ENCODE measurements at regions not wholly inside any gene's neighbourhood (a gene's known extent, or its start where the extent isn't known, plus 50 kb on each side); places are given as distances from the start of the nearest gene placed in this dataset.
"Not testable (repeated sequence)": the region's sequence is repeated elsewhere in the genome, so short reads cannot be mapped to it uniquely, and the experiment has no call there.

DNA sequence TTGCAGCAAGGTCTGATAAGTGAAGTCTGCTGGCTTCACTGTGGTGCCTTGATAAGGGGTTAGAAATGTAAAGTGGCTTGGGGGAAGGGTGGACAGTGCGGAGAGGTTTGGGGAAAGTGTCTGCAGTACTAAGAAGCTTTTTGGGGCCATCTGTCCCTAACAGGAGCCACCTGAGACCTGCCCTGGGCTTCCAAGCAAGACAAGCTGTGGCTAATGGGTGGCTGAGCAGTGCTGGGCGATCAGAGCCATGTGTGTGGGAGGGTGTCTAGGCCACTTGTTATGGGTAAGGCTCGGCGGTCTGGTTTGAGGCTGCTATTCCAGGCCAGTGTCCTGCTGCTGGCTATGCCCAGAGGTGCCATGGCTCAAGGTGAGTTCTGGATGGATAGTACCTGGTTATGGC is 185.4 kb upstream of the MTMR8 start:
- DNase-seq, result no peak

DNA sequence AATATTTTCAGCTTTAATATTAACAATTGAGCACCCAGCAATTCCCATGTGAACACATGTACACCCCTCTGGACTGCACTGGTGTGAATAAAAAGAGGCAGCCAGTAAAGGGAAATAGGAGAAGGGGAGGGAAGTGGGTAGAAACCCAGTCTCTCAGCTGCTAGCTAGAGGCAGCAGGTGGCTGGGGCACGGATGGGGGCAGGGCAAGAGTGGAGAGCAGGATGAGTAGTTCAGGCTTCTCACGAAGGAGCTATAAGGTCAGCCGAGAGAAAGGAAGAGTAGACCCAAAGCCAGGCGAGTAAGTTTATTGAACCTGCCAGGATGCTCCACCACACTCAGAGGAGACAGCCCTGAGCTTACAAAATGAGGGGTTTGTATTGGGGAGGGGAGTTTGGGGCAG is 184.8 kb upstream of the MTMR8 start:
- peak; percentile 22 for DNase-seq

DNA sequence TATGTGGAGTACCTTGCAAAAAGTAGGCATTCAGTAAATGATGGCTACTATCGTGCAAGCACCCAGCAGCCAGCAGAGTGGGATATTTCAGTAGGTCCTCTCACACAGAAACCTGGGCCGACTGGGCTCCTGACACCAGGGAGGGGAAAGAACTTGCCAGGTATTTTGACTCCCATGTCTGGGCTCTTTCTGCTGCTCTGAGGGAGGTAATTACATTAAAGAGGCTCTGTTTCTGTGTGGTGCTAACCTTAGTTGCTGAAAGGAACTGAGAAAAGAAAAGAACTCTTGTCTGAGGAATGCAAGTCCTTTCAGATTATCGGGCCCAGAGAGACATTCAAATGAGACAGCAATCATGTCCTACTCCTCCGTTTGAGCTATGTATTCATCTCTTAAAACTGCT is 175.8 kb upstream of the MTMR8 start:
- DNase-seq, result no peak

DNA sequence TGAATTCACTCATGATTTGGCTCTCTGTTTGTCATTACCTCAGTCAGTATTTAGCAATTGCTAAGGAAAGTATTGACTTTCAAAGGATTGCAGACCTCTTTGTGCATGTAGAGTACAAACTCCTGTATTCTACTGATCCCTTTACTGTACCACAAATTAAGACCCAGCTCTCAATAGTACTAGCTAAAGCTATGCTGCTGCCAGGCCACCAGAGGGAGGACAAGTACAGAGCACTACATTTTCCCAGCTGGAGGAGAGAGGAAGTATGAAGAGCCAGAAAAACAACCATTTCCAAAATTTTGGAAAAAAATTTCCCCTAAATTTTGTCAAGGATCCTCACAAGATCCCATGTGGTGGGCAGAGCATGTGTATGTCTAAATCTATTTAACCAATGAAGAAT is 175.0 kb upstream of the MTMR8 start:
- DNase-seq, result no peak

DNA sequence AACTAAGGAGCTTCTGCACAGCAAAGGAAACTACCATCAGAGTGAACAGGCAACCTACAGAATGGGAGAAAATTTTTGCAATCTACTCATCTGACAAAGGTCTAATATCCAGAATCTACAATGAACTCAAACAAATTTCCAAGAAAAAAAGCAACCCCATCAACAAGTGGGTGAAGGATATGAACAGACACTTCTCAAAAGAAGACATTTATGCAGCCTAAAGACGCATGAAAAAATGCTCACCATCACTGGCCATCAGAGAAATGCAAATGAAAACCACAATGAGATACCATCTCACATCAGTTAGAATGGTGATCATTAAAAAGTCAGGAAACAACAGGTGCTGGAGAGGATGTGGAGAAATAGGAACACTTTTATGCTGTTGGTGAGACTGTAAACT is 170.1 kb upstream of the MTMR8 start:
- DNase-seq, result not testable (repeated sequence)

DNA sequence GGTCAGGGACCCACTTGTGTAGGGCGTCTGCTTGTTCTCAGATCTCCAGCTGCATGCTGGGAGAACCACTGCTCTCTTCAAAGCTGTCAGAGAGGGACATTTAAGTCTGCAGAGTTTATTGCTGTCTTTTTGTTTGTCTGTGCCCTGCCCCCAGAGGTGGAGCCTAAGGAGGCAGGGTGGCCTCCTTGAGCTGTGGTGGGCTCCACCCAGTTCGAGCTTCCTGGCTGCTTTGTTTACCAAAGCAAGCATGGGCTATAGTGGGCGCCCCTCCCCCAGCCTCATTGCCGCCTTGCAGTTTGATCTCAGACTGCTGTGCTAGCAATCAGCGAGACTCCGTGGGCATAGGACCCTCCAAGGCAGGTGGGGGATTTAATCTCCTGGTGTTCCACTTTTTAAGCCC is 154.0 kb upstream of the MTMR8 start:
- not testable (repeated sequence) for DNase-seq

DNA sequence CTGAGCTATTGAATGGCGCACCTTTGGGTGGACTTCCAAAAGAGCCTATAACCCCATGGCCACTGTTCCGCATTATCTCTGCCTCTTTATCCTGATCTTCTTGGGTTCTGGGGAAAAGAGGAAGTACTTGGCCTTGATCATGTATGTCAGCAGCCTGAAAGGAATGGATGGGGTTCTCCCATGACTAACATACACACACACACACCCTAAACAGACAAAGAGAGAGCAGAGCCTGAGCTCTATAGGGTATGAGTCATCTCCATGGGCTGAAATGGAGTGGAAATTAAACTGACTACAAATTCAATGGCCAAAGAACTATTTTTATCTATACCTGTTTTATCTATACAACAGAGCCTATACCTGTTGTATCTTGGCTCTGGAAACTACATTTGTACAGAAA is 141.5 kb upstream of the MTMR8 start:
- DNase-seq, result no peak
